ENCODE measurements at regions not wholly inside any gene's neighbourhood (a gene's known extent, or its start where the extent isn't known, plus 50 kb on each side); places are given as distances from the start of the nearest gene placed in this dataset.

DNA sequence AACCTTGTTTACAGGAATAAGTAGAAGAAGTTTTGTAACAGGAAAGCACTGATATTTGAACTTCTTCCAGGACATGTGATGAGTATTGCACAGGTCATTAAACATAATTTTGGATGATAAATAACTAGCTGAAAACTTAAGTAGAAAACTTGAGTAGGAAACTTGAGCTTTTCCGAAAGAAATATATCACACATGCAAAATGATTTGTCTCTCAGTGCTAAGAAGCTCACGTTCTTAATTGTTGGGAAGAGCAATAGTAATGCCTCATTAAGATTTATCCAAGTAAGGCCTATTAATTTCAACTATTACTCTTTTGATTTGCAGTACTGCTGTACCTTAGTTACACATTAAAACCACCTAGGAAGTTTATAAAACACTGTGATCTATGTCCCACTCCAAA is 1921.9 kb upstream of the LRRTM1 start:
- intact Hi-C loops (cut with micrococcal nuclease) = no loop called here
- Histone ChIP-seq H3K4me3 (ENCODE audit: low read length) (no peak overlapping the region), H3K4me1 (ENCODE audit: control insufficient read depth, insufficient read depth, low read length) (no peaks in the 10 kb centered on the region), H3K36me3 (ENCODE audit: control insufficient read depth, insufficient read depth, low read length) (no peaks in the 10 kb centered on the region), H3K27ac (ENCODE audit: low read length) (no peak overlapping the region), H3K27me3 (ENCODE audit: control insufficient read depth, insufficient read depth, low read length) (no peaks in the 10 kb centered on the region), H3K9me3 (ENCODE audit: control insufficient read depth, insufficient read depth, low read length) (no peaks in the 10 kb centered on the region)
- DNase-seq = no peak
- H3K27me3 Mint-ChIP-seq (ENCODE audit: low read depth in 2 of 2) = no peaks in the 10 kb centered on the region
- no peak overlapping the region for H3K4me3 Mint-ChIP-seq
- H3K36me3 Mint-ChIP-seq = peaks cover 11% of the 10 kb centered on the region
- no peaks in the 10 kb centered on the region for H3K4me1 Mint-ChIP-seq
- 100% methylated on average over 1 of the region's 2 CpGs for WGBS (ENCODE audit: insufficient coverage)
- ATAC-seq = no peak
- H3K27ac Mint-ChIP-seq = no peak overlapping the region
- TF ChIP-seq, protein P1, sequence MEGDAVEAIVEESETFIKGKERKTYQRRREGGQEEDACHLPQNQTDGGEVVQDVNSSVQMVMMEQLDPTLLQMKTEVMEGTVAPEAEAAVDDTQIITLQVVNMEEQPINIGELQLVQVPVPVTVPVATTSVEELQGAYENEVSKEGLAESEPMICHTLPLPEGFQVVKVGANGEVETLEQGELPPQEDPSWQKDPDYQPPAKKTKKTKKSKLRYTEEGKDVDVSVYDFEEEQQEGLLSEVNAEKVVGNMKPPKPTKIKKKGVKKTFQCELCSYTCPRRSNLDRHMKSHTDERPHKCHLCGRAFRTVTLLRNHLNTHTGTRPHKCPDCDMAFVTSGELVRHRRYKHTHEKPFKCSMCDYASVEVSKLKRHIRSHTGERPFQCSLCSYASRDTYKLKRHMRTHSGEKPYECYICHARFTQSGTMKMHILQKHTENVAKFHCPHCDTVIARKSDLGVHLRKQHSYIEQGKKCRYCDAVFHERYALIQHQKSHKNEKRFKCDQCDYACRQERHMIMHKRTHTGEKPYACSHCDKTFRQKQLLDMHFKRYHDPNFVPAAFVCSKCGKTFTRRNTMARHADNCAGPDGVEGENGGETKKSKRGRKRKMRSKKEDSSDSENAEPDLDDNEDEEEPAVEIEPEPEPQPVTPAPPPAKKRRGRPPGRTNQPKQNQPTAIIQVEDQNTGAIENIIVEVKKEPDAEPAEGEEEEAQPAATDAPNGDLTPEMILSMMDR (IDR thresholded peaks at IDR 0.05) = no peak
- peaks cover 7 to 12% of the 10 kb centered on the region in 2 donors for H3K9me3 Mint-ChIP-seq

DNA sequence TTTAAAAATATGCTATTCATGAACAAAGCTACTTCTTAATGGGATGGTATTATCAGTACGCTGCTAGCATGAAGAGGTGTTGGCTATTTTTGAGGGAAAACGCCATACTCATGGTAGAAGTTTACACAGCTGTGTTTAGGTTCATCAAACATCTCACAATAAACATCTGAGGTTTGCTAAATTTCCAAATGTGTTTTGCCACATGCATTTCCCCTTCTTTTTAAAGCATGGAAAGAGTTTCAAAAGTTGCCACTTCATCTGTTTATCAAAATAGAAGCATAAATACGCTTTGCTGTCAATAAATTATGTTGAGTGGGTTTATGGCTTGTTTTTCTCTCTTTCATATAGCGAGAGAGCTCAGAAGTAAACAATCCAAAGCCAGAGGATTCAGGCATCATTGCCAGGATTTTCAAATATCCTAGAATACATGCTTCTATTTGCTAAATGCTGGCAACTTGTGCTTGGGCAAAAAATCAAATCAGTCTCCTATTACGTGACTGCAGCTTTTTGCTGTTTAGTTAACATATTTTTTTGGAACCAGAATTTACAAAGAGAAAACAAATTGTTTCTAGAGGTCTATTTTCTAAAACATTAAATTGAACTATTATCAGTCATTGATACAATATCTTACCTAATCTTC is 1919.9 kb upstream of the LRRTM1 start:
- Mint-ChIP-seq H3K36me3 (peaks cover 3% of the 10 kb centered on the region), H3K4me1 (no peaks in the 10 kb centered on the region), H3K9me3 (peaks cover 4 to 9% of the 10 kb centered on the region in 2 donors), H3K27me3 (ENCODE audit: low read depth in 2 of 2) (no peaks in the 10 kb centered on the region), H3K4me3 (no peak overlapping the region), H3K27ac (no peak overlapping the region)
- Histone ChIP-seq H3K27me3 (ENCODE audit: control insufficient read depth, insufficient read depth, low read length) (no peaks in the 10 kb centered on the region), H3K9me3 (ENCODE audit: control insufficient read depth, insufficient read depth, low read length) (no peaks in the 10 kb centered on the region), H3K36me3 (ENCODE audit: control insufficient read depth, insufficient read depth, low read length) (no peaks in the 10 kb centered on the region), H3K4me1 (ENCODE audit: control insufficient read depth, insufficient read depth, low read length) (no peaks in the 10 kb centered on the region), H3K4me3 (ENCODE audit: low read length) (no peak overlapping the region), H3K27ac (ENCODE audit: low read length) (no peak overlapping the region)
- DNase-seq (no peak), ATAC-seq (no peak)
- TF ChIP-seq, protein P1 (IDR thresholded peaks at IDR 0.05) = no peak
- WGBS (ENCODE audit: insufficient coverage) = 83% methylated on average over 2 of the region's 5 CpGs
- intact Hi-C loops (cut with micrococcal nuclease) = no loop called here

DNA sequence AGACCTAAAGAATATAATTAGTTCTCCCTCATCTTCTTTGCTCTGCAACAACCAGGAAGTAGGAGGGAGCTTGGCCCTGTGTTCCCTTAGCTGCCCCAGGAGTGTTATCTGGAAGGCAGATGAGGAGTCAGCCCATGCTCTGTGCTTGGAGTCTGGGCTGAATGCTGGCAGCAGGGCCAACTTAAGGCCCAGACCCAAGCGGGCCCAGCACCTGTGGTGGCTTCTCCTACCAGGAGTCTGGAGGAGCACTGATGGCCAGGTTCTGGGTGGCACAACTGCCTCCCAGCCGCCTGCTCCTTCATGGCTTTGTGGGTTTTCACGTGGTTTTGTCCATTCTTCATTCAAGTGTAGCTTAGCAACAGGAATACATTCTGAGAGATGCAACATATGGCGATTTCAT is 1910.7 kb upstream of the LRRTM1 start:
- H3K27me3 ChIP-seq (ENCODE audit: control insufficient read depth, insufficient read depth, low read length) = no peaks in the 10 kb centered on the region
- no peak overlapping the region for H3K27ac Mint-ChIP-seq
- no peaks in the 10 kb centered on the region for H3K27me3 Mint-ChIP-seq (ENCODE audit: low read depth in 2 of 2)
- peaks cover 6 to 23% of the 10 kb centered on the region in 2 donors for H3K9me3 Mint-ChIP-seq
- no peaks in the 10 kb centered on the region for H3K4me1 ChIP-seq (ENCODE audit: control insufficient read depth, insufficient read depth, low read length)
- H3K4me3 ChIP-seq (ENCODE audit: low read length) = no peak overlapping the region
- peaks cover 9% of the 10 kb centered on the region for H3K9me3 ChIP-seq (ENCODE audit: control insufficient read depth, insufficient read depth, low read length)
- H3K36me3 ChIP-seq (ENCODE audit: control insufficient read depth, insufficient read depth, low read length) = no peaks in the 10 kb centered on the region
- no peak overlapping the region for H3K4me3 Mint-ChIP-seq
- no peak overlapping the region for H3K27ac ChIP-seq (ENCODE audit: low read length)
- TF ChIP-seq, protein P1 (IDR thresholded peaks at IDR 0.05) = no peak
- WGBS (ENCODE audit: insufficient coverage) = 79% methylated on average over 4 of the region's 4 CpGs
- intact Hi-C loops (cut with micrococcal nuclease) = no loop called here
- no peaks in the 10 kb centered on the region for H3K36me3 Mint-ChIP-seq
- H3K4me1 Mint-ChIP-seq = peaks cover 0 to under 1% of the 10 kb centered on the region in 2 donors
- DNase-seq = no peak
- no peak for ATAC-seq

DNA sequence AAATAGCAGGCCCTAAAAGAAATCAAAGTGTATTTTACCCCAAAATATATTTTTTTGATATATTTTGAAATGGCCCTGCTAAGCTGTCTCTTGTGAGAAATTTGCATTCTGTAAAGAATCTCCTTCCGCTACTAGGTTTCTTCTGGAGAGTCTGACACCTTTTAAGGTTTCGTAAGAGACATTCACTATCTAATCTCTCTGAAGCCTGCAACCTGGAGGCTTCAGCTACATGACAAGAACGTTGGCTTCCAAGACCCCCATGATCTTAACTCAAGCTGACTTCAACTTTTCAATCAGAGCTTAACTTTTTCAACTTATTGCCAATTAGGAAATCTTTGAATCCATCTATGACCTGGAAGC is 1894.9 kb upstream of the LRRTM1 start:
- no peaks in the 10 kb centered on the region for H3K27me3 ChIP-seq (ENCODE audit: control insufficient read depth, insufficient read depth, low read length)
- peaks cover 8 to 26% of the 10 kb centered on the region in 2 donors for H3K9me3 Mint-ChIP-seq
- ATAC-seq = no peak
- H3K36me3 Mint-ChIP-seq = peaks cover 11% of the 10 kb centered on the region
- TF ChIP-seq, protein P1 (IDR thresholded peaks at IDR 0.05) = no peak
- H3K4me3 ChIP-seq (ENCODE audit: low read length) = no peak overlapping the region
- no peak overlapping the region for H3K27ac Mint-ChIP-seq
- H3K27me3 Mint-ChIP-seq (ENCODE audit: low read depth in 2 of 2) = no peaks in the 10 kb centered on the region
- DNase-seq = no peak
- H3K27ac ChIP-seq (ENCODE audit: low read length) = no peak overlapping the region
- H3K9me3 ChIP-seq (ENCODE audit: control insufficient read depth, insufficient read depth, low read length) = no peaks in the 10 kb centered on the region
- H3K36me3 ChIP-seq (ENCODE audit: control insufficient read depth, insufficient read depth, low read length) = no peaks in the 10 kb centered on the region
- H3K4me1 Mint-ChIP-seq = no peaks in the 10 kb centered on the region
- no peaks in the 10 kb centered on the region for H3K4me1 ChIP-seq (ENCODE audit: control insufficient read depth, insufficient read depth, low read length)
- intact Hi-C loops (cut with micrococcal nuclease) = no loop called here
- no peak overlapping the region for H3K4me3 Mint-ChIP-seq
- WGBS (ENCODE audit: insufficient coverage) = 66% methylated on average over 3 of the region's 3 CpGs

All from natural killer cell (primary cell).